Brain microvascular endothelial cell (primary cell): ENCODE measurements at regions not wholly inside any gene's neighbourhood (a gene's known extent, or its start where the extent isn't known, plus 50 kb on each side); places are given as distances from the start of the nearest gene placed in this dataset.

Experiments
- DNase-seq: peaks from one replicate; pipeline ENCODE4 v3.0.0-alpha.2; 2020
- H3K27ac ChIP-seq: fragments of 250-450 bp; sonication (Bioruptor Pico); 2 replicates; pipeline ENCODE4 v1.5.1; 2020; ENCODE audit warnings: mild to moderate bottlenecking, moderate library complexity
- H3K27me3 ChIP-seq: fragments of 250-450 bp; sonication (Bioruptor Pico); replicated peaks from 2 replicates; pipeline ENCODE4 v1.5.1; 2020; ENCODE audit warnings: mild to moderate bottlenecking
- H3K36me3 ChIP-seq: fragments of 250-450 bp; sonication (Bioruptor Pico); replicated peaks from 2 replicates; pipeline ENCODE4 v1.5.1; 2020; ENCODE audit warnings: mild to moderate bottlenecking
- H3K4me3 ChIP-seq: 2 replicates; pipeline ENCODE4 v1.5.1; 2011; ENCODE audit warnings: low read depth, mild to moderate bottlenecking, control low read depth, low read length, moderate library complexity
- CTCF ChIP-seq: IDR thresholded peaks from 2 replicates; pipeline ENCODE4 v1.5.1; 2011; ENCODE audit warnings: low read depth, mild to moderate bottlenecking, moderate library complexity, low read length, control low read depth, inconsistent platforms; ENCODE audit errors: missing control alignments
- in situ Hi-C: cut with HindIII; loops from 2 replicates; pipeline ENCODE4 v1.10.0; 2017; ENCODE audit warnings: low sequenced_read_pairs, low pct_ligation_motif_present

- no peak overlapping the region for H3K4me3 ChIP-seq
- H3K27ac ChIP-seq: no peak overlapping the region
- TF ChIP-seq CTCF: no peak
- H3K36me3 ChIP-seq: no peaks in the 10 kb centered on the region
- H3K27me3 ChIP-seq: no peaks in the 10 kb centered on the region
- DNase-seq: no peak
- in situ Hi-C loops: no loop called here
Measured at GRCh38 chr5:112014783-112015395, 257.9 kb upstream of the NREP start.

- H3K4me3 ChIP-seq: no peak overlapping the region
- DNase-seq: no peak
- no peaks in the 10 kb centered on the region for H3K27me3 ChIP-seq
- no peaks in the 10 kb centered on the region for H3K36me3 ChIP-seq
- H3K27ac ChIP-seq: no peak overlapping the region
- in situ Hi-C loops: no loop called here
- TF ChIP-seq CTCF: no peak
Measured at GRCh38 chr5:112013660-112014059, 256.7 kb upstream of the NREP start.

GRCh38 chr5:112012104-112012503 is 255.1 kb upstream of the NREP start:
- in situ Hi-C loops: no loop called here

GRCh38 chr5:112010475-112010874 is 253.5 kb upstream of the NREP start:
- no peaks in the 10 kb centered on the region for H3K36me3 ChIP-seq
- H3K4me3 ChIP-seq: no peak overlapping the region
- in situ Hi-C loops: no loop called here
- H3K27me3 ChIP-seq: no peaks in the 10 kb centered on the region
- no peak for TF ChIP-seq CTCF
- DNase-seq: no peak
- H3K27ac ChIP-seq: no peak overlapping the region

More at GRCh38 chr5:112012104-112012503, 255.1 kb upstream of the NREP start:
- DNase-seq: no peak
- no peaks in the 10 kb centered on the region for H3K27me3 ChIP-seq
- no peak overlapping the region for H3K4me3 ChIP-seq
- H3K36me3 ChIP-seq: no peaks in the 10 kb centered on the region
- TF ChIP-seq CTCF: no peak
- no peak overlapping the region for H3K27ac ChIP-seq

- in situ Hi-C loops: no loop called here
- H3K27ac ChIP-seq: peak overlapping the region; percentile 96
- no peak overlapping the region for H3K4me3 ChIP-seq
- no peak for TF ChIP-seq CTCF
- no peaks in the 10 kb centered on the region for H3K36me3 ChIP-seq
- H3K27me3 ChIP-seq: no peaks in the 10 kb centered on the region
- peak; percentile 72 for DNase-seq
Measured at GRCh38 chr5:112006721-112007120, 249.7 kb upstream of the NREP start.

GRCh38 chr5:112005623-112005930 is 248.6 kb upstream of the NREP start:
- Histone ChIP-seq H3K27ac (peak overlapping the region; percentile 96), H3K36me3 (no peaks in the 10 kb centered on the region), H3K27me3 (no peaks in the 10 kb centered on the region), H3K4me3 (no peak overlapping the region)
- peak; percentile 43 for DNase-seq
- no peak for TF ChIP-seq CTCF
- in situ Hi-C loops: no loop called here
